GM21529 (cell line): ENCODE measurements at regions not wholly inside any gene's neighbourhood (a gene's known extent, or its start where the extent isn't known, plus 50 kb on each side); places are given as distances from the start of the nearest gene placed in this dataset.

Experiments
- ATAC-seq: cut with Tn5 transposase; IDR thresholded peaks from one replicate; pipeline ENCODE4 v1.9.1; 2021; ENCODE audit not compliant: unreplicated experiment

DNA sequence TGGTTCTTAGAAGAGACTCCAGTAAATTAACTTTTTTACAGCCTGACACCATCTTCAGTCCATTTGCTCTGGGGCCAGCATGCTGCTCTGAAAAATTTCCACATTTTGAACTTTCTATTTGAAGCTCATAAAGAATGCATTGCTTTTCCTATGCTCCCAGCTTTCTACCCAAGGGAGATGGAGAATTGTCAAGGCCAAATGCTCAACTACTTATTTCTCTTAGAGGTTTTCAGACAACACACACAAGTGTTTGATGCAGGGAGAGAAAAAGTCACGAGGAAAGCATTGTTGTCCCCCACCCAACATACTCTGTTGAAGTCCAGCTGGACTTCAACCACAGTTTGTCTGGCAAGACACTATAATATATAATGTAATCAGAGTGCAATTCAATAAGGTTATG lies 100.3 kb upstream of the CADPS start:
- ATAC-seq: no peak

GRCh38 chr3:62981962-62982361 lies 106.7 kb upstream of the CADPS start:
- ATAC-seq: no peak

- no peak for ATAC-seq
Observed at GRCh38 chr3:62982795-62983455, 107.7 kb upstream of the CADPS start.

DNA sequence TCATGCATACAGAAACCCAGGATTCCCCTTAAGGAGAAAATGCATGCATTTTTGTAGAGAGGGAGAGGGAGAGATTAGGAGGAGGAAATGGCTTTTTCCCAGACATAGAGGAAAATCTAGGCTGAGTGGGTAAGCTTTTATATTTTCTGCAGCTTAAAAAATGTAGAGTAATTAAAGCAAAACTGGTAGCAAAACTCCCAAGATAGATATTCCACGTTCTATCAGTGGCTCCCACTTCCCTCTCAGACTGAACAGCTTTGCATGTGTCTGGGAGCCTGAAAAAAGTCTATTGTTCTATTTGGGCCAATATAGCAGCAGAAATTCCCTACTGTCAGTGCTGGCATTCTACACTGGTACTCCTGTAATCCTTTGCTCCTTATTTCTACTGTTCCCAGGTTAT lies 110.8 kb upstream of the CADPS start:
- no peak for ATAC-seq

DNA sequence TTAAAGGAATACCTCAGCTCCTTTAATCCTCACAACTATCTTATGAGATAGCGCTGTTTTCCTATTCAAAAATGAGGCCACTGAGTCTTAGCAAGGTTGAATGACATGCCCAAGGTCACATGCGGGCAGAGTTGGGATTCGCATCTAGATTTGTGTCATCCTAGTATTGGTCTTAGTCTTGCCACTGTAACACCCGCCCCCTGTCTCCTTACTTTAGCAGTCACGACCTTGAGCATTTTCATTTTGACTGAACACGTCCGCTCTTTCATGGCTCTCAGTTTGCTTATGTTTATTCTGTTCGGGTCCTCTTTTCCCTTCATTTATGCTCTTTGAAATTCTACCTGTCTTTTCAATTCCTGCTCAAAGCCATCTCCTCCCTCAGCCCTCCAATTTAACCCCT lies 112.5 kb upstream of the CADPS start:
- ATAC-seq: peak; percentile 63

GRCh38 chr3:62990704-62991413 lies 115.6 kb upstream of the CADPS start:
- no peak for ATAC-seq

DNA sequence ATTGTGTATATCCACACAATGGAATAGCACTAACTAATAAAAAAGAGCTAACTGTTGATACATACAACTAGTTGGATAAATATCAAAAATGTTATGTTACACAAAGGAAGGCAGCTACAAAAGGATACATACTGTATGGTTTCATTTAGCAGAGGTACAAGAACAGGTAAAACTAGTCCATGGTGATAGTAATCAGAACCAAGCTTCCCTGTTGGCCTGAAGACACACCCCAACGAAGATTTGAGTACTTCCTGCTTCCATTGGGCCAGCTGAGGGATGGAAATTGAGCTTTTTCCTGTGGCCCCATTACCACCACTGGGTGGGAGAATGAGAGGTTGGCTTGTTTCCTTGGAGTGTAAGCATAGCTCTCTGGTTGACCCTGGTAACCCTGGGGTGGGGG lies 117.3 kb upstream of the CADPS start:
- no peak for ATAC-seq

- no peak for ATAC-seq
Observed at GRCh38 chr3:62995119-62995518, 119.9 kb upstream of the CADPS start.

- ATAC-seq: no peak
Observed at GRCh38 chr3:62995530-62995929, 120.3 kb upstream of the CADPS start.

GRCh38 chr3:62997369-62997768 lies 122.2 kb upstream of the CADPS start:
- ATAC-seq: no peak

- ATAC-seq: no peak
Observed at GRCh38 chr3:62999158-62999557, 123.9 kb upstream of the CADPS start.

GRCh38 chr3:62999791-63000190 lies 124.6 kb upstream of the CADPS start:
- ATAC-seq: no peak

- ATAC-seq: no peak
Observed at GRCh38 chr3:63004448-63004847, 129.2 kb upstream of the CADPS start.

- no peak for ATAC-seq
Observed at GRCh38 chr3:63015614-63016309, 140.5 kb upstream of the CADPS start.

DNA sequence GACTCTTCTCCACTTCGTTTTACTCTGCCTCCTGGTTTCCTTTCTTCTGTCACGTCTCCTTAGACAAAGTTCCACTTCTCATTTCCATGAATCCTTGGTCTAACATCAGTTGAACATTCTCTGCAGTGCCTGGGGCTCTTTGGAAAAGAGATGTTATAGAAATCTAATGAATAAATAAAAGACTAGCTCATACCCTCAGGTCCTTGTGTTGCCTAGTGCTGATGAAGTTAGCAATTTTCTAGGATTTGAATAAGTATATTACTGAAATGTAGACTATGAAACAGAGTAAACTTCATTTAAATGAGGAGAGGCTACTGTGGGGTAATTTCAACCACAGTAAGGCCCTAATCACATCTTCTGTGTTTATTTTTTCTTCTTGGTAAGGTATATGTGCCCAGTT lies 146.9 kb upstream of the CADPS start:
- ATAC-seq: no peak

GRCh38 chr3:63026722-63027121 lies 151.5 kb upstream of the CADPS start:
- no peak for ATAC-seq

GRCh38 chr3:63029326-63029725 lies 154.1 kb upstream of the CADPS start:
- ATAC-seq: no peak

- no peak for ATAC-seq
Observed at GRCh38 chr3:63029921-63030320, 154.7 kb upstream of the CADPS start.

DNA sequence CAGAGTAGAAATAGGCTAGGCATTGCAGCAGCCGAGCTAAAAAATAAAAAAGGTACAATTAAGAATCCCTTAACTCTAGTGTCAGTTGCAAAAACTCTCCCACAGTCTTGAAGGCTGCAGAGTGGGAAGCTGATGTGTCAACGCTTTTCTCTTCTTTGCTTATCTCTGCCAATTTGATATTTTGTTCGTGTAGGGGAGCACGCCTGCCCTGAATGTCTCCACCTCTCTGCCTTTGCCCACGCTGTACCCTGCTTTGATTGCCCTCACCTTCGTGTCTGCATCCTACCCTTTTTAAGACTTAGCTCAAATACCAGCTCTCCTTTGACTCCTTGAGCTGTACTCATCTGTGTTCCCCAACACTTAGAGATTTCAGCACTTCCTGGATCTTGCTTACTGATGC lies 155.4 kb upstream of the CADPS start:
- no peak for ATAC-seq

GRCh38 chr3:63032881-63033280 lies 157.7 kb upstream of the CADPS start:
- no peak for ATAC-seq

DNA sequence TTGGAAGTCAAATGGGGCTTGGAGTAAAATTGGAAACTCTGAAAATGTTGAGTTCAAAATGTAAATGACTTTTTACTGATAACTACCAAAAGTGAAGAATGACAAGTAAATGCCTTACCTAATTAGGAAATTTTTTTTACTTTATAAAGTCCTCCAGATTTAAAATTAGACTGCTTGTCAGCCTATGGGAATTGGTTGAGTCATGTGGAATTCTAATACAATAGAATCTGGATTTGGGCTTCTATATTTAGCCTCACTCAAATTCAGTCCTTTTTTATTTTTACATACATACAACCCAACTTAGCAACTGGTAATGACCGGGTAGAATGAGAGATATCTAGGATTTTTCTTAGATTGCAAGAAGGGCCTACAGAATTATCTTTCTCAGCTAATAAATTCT lies 158.9 kb upstream of the CADPS start:
- no peak for ATAC-seq

DNA sequence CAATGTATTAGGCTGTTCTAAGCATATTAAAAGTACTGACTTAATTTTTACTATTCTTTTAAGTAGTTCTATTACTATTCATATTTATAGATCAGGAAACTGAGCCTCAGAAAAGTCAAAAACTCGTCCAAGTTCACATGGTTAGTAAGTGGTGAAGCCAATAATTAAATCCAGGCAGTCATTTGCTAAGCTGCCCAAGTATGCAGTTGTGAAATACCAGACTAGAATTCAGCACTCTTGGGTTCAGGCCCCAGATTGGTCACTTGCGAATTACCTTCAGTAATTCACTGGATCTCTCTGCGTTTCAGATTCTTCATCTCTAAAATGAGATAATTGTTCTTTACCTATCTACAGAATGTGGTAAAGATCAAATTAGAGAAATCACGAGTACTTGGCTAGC lies 161.9 kb upstream of the CADPS start:
- ATAC-seq: no peak
